HG03280 (cell line): ENCODE measurements at regions not wholly inside any gene's neighbourhood (a gene's known extent, or its start where the extent isn't known, plus 50 kb on each side); places are given as distances from the start of the nearest gene placed in this dataset.
"Not testable (repeated sequence)": the region's sequence is repeated elsewhere in the genome, so short reads cannot be mapped to it uniquely, and the experiment has no call there.

Source experiments
- ATAC-seq: cut with Tn5 transposase; IDR thresholded peaks from one replicate; pipeline ENCODE4 v1.9.1; 2021; ENCODE audit warnings: mild to moderate bottlenecking, moderate library complexity; ENCODE audit not compliant: unreplicated experiment

- no peak for ATAC-seq
Observed at GRCh38 chr18:51330148-51330547, 132.7 kb upstream of the MEX3C start.

- ATAC-seq: no peak
Observed at GRCh38 chr18:51330739-51331138, 133.3 kb upstream of the MEX3C start.

GRCh38 chr18:51337406-51337805 lies 139.9 kb upstream of the MEX3C start:
- ATAC-seq: no peak

DNA sequence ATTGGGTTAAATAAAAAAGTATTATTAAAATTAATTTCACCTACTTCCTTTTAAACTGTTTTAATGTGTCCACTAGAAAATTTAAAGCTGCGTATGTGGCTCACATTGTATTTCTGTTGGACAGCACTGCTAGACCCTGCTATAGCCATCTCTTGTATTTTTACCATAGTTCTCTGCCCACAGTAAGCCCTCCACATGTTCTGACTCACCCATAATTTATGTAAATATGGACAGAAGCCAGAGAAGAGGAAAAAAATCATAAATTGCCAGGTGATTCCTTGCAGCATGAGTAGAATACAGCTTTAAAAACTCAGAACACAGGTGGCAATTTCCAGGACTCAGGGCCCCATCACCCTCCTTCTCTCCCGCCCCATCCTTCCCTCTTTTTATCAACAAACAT lies 142.4 kb upstream of the MEX3C start:
- ATAC-seq: no peak

- ATAC-seq: no peak
Observed at GRCh38 chr18:51340332-51340731, 142.9 kb upstream of the MEX3C start.

DNA sequence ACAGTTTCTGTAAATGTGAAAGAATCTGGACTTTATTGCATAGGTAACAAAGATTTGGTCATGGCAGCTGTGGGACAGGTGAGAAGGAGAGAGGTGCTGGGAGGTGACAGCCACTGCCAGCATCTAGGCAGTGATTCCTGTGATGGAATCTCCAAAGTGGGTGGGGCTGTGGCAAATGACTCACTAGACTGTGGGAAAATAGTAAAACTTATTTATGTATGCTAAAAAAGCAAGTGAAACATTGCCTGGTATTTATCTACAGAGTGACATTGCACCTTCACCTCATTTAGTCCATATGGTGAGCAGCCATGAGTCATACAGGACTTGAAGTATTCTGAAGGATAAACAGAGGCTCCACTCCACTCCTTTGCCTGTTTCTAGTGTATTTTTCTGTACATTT lies 145.3 kb upstream of the MEX3C start:
- ATAC-seq: no peak

DNA sequence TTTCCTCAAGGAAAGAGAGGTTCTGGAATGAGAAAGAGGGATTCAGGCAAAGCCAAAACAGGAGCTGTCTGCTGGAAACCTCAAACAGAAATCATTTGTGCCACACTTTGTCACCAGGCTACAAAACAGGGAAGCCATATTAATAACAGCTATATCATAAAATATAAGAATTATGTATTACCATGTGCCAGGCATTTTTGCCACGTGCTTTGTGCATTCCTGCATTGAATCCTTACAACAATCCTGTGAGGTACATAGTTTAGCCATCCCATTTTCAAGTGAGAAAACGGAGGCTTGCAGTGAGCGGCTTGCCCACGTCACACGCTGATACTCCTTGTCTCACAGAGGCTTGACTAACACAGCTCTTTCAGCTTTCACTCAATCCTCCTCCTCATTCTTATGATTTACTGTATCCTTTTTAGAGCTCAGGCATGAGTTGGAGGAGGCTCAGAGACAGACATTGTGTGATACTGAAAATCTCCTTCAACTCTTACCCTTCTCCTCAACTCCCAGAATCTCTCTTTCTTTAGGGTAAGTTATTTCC lies 148.4 kb upstream of the MEX3C start:
- no peak for ATAC-seq

DNA sequence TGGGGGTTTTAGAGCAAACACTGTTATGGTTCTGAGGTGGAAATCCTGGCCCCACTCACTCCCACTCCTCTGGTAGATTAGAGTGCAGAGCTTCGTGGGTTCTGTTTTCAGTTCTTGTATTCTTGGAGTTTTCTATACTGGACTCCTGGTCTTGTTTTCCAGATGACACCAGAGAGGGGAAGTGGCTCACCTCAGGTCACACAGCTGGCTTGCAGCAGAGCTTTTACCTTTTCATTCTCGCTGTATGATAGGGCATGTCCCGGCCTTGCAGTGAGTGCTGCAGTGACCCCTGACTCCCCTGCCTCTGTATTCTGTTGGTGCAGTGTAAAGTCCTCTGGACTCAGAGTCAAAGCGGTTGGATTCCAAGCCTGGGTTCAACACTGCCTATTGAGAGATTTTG lies 148.9 kb upstream of the MEX3C start:
- no peak for ATAC-seq

DNA sequence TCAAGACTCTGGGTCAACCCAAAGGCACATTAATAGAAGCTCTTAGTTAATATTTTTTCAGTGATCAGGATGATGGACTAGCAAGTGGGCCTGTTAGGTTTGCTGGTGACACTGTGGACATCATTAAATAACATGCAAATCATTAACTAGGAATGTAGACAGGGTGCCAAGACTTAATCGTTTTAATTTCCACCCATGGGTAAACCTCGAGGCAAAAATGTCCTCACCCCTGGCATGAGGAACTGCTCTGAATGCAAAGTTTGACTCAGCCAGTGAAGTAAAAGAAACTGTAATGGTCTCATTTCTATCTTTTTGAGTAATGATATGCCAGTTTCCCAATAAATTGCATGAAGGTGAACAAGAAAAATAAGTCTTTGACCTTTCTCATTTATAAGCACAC lies 152.6 kb upstream of the MEX3C start:
- no peak for ATAC-seq

DNA sequence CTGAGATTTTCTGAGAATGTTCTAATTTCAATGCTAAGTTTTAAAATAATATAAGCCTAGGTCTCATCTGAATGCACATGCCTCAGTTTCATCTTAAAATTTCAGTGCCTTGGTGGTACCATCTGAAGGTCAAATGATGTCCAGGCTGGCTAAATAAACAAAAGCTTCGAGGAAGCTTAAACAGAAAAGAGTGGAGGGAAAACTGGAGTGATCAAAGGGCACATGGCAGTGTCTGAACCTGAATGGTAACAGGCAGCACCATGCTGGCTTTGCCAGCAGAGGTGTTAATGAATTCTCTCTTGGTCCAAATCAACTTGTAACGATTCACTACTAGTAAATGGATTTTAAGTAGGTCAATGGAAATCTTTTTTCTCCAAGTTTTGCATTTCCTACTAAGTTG lies 158.4 kb upstream of the MEX3C start:
- ATAC-seq: no peak

GRCh38 chr18:51360301-51360700 lies 162.8 kb upstream of the MEX3C start:
- ATAC-seq: not testable (repeated sequence)

DNA sequence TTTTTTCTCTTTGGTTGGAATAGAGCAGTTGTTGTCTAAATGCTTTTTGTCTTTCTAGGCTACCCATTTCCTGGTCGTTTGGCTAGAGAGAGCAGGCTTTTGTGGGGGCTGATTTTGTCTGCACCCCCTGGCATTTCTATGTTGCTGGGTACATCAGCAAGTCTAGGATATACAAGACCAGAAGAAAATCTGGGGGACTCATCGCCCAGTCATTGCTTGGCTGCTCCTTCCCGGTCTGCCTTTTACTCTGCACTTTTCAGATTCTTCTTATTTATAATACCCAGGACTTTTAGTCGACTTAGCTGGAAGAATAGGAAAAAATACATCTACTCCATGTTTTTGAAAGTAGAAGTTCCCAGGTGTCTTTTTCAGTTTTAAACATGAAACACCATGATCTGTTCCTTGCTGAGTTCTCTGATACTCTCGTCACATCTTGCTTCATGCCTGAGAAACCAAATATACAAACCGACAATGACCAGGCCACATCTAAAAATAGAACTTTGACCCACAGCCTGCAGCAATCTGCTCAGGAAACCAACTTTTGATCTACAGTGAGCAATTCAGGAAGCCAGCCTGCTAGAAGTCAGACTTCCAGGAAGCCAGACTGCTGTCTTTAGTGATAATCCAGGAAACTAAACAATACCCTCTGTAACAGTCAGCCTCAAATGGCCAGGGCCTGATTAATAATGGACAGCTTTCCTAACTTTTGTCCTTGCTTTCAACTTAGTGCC lies 163.8 kb upstream of the MEX3C start:
- ATAC-seq: no peak

GRCh38 chr18:51363384-51363783 lies 165.9 kb upstream of the MEX3C start:
- no peak for ATAC-seq

DNA sequence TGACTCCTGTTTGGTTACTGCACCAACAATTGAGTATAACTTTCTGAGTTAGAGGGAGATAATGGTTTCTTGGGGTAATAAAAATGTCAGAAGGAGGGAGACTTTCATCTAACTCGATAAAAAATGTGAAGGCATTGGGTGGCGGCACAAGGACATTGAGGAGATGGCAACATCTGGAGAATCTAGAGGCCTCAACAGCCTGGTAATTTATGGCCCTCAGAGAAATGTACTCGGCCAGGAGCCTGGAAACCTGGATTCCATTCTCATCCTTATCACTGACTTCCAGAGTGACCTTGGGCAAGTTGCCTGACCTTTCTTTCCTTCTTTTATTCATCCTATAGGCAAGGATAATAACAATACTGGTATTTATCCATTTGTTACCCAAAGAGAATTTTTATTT lies 173.5 kb upstream of the MEX3C start:
- no peak for ATAC-seq

GRCh38 chr18:51371929-51372328 lies 174.4 kb upstream of the MEX3C start:
- ATAC-seq: no peak

DNA sequence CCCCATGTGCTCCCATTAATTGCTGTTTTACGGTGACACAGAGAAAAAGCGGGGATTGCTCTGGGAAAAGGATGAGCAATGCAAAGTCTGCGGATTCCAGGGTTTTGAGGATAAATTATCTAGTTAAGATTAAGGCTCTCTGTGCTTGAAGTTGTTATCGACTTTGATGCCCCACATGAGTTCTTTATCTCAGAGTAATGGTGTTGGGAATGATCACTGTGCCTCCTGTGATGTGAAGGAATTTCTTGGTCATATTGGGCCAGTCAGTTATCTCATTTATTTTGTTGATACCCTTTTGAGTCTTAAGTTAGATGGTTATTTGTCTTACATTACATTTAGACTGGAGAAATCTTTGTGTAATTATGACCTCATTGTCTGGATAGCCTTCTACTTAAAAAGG lies 184.6 kb upstream of the MEX3C start:
- no peak for ATAC-seq

GRCh38 chr18:51383116-51383515 lies 185.6 kb upstream of the MEX3C start:
- ATAC-seq: no peak

DNA sequence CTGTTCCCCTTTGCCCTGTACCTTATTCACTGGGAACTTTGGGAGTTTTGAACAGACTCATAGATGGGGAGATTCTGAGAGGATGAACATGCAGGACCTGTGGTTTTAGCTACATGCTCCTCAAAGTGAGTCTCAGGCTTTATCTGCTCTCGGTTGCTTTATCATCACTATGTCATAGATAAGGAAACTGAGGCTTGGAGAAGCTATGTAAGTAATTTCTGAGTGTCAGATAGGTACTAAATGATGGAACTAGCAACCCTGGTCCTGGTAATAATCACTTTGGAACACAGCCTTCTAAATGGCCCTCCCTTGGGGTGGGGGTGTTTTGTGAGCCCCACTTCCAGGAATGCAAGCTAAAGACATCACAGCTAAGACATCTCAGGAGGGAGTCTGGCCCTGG lies 186.2 kb upstream of the MEX3C start:
- ATAC-seq: no peak

- ATAC-seq: no peak
Observed at GRCh38 chr18:51385270-51385669, 187.8 kb upstream of the MEX3C start.

- ATAC-seq: no peak
Observed at GRCh38 chr18:51390702-51391101, 193.2 kb upstream of the MEX3C start.

DNA sequence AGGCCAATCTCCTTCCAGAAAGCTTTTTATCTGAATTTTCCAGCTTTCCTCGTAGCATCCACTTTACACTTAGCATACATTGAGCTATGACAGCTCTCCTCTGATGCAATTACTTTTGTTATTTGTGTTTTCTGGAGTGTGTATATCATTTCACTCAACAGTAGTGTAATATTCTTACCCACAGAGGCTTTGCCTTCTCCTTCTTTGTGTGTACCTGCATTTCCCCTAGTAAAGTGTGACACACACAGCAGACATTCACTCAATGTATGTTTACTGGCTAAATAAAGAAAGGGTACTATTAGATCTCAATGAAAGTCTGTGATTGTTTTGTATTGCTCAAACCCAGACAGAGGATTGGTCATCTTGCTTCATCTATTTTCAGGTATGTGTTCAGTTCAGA lies 193.7 kb upstream of the MEX3C start:
- ATAC-seq: no peak

DNA sequence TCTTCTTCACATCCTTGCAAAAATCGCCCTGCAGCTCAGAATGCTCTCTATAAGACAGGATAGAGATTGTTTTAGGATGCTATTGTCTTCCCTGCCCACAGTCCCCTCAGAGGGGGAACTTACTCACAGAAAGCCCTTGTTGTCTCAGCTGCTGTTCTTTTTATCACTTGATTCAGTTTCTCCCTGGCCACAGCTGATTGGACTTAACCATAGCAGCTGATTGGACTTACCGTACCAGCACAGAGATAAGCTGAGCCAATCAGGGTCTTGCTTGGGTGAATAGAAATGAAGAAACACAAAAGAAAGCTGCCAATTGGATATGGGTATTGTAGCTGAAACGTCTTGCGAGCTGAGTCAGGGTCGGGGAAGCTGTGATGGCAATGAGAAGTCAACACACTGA lies 194.2 kb upstream of the MEX3C start:
- ATAC-seq: no peak

- ATAC-seq: no peak
Observed at GRCh38 chr18:51397347-51397962, 200.0 kb upstream of the MEX3C start.
